ENCODE measurements at regions not wholly inside any gene's neighbourhood (a gene's known extent, or its start where the extent isn't known, plus 50 kb on each side); places are given as distances from the start of the nearest gene placed in this dataset.

GRCh38 chr15:26013981-26014380, 150.9 kb upstream of the ATP10A start:
- TF ChIP-seq FOXP2 (optimal IDR thresholded peaks at IDR 0.05; ENCODE audit: borderline replicate concordance, extremely low read depth, extremely low read length, insufficient read depth) (no peak), TAF1 (IDR thresholded peaks at IDR 0.05; ENCODE audit: borderline replicate concordance, insufficient read depth, low read length) (no peak), SIN3A (IDR thresholded peaks at IDR 0.05; ENCODE audit: borderline replicate concordance, insufficient read depth, low read length) (no peak)
- TF ChIP-seq, protein P1, sequence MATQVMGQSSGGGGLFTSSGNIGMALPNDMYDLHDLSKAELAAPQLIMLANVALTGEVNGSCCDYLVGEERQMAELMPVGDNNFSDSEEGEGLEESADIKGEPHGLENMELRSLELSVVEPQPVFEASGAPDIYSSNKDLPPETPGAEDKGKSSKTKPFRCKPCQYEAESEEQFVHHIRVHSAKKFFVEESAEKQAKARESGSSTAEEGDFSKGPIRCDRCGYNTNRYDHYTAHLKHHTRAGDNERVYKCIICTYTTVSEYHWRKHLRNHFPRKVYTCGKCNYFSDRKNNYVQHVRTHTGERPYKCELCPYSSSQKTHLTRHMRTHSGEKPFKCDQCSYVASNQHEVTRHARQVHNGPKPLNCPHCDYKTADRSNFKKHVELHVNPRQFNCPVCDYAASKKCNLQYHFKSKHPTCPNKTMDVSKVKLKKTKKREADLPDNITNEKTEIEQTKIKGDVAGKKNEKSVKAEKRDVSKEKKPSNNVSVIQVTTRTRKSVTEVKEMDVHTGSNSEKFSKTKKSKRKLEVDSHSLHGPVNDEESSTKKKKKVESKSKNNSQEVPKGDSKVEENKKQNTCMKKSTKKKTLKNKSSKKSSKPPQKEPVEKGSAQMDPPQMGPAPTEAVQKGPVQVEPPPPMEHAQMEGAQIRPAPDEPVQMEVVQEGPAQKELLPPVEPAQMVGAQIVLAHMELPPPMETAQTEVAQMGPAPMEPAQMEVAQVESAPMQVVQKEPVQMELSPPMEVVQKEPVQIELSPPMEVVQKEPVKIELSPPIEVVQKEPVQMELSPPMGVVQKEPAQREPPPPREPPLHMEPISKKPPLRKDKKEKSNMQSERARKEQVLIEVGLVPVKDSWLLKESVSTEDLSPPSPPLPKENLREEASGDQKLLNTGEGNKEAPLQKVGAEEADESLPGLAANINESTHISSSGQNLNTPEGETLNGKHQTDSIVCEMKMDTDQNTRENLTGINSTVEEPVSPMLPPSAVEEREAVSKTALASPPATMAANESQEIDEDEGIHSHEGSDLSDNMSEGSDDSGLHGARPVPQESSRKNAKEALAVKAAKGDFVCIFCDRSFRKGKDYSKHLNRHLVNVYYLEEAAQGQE (IDR thresholded peaks at IDR 0.05; ENCODE audit: insufficient read depth in 1 of 2, low read depth in 2 of 2, low read length in 2 of 2): no peak

GRCh38 chr15:26011916-26012315, 148.8 kb upstream of the ATP10A start:
- TF ChIP-seq SIN3A (IDR thresholded peaks at IDR 0.05; ENCODE audit: borderline replicate concordance, insufficient read depth, low read length) (no peak), POLR2AphosphoS5 (IDR thresholded peaks at IDR 0.05; ENCODE audit: low read depth, low read length) (no peak), TAF1 (IDR thresholded peaks at IDR 0.05; ENCODE audit: borderline replicate concordance, insufficient read depth, low read length) (no peak), FOXP2 (optimal IDR thresholded peaks at IDR 0.05; ENCODE audit: borderline replicate concordance, extremely low read depth, extremely low read length, insufficient read depth) (no peak)
- TF ChIP-seq, protein P1 (IDR thresholded peaks at IDR 0.05; ENCODE audit: insufficient read depth in 1 of 2, low read depth in 2 of 2, low read length in 2 of 2): no peak

GRCh38 chr15:26007151-26007550, 144.0 kb upstream of the ATP10A start:
- TF ChIP-seq POLR2AphosphoS5 (IDR thresholded peaks at IDR 0.05; ENCODE audit: low read depth, low read length) (no peak), FOXP2 (optimal IDR thresholded peaks at IDR 0.05; ENCODE audit: borderline replicate concordance, extremely low read depth, extremely low read length, insufficient read depth) (no peak), TAF1 (IDR thresholded peaks at IDR 0.05; ENCODE audit: borderline replicate concordance, insufficient read depth, low read length) (no peak), SIN3A (IDR thresholded peaks at IDR 0.05; ENCODE audit: borderline replicate concordance, insufficient read depth, low read length) (no peak)
- TF ChIP-seq, protein P1 (IDR thresholded peaks at IDR 0.05; ENCODE audit: insufficient read depth in 1 of 2, low read depth in 2 of 2, low read length in 2 of 2): no peak

DNA sequence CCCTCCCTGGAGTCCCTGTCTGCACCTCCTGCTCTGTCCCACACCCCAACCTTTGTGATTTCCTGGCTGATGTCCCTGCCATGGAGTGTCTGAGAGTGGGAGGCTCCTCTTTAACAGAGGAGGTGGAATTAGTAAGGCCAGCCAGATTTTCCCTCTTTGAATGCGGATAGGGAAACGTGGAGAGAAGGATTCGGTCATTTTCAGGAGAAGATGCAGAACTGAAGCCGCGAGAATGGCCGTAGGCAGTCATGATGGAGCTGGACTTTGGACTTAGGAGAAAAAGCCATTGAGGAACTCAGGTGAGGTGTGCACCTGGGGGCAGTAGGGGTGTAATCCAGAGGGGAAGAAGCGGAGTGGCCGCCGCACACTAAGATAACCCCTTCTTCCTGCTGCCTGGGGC, 138.1 kb upstream of the ATP10A start:
- TF ChIP-seq FOXP2 (optimal IDR thresholded peaks at IDR 0.05; ENCODE audit: borderline replicate concordance, extremely low read depth, extremely low read length, insufficient read depth) (no peak), POLR2AphosphoS5 (IDR thresholded peaks at IDR 0.05; ENCODE audit: low read depth, low read length) (no peak), SIN3A (IDR thresholded peaks at IDR 0.05; ENCODE audit: borderline replicate concordance, insufficient read depth, low read length) (no peak), TAF1 (IDR thresholded peaks at IDR 0.05; ENCODE audit: borderline replicate concordance, insufficient read depth, low read length) (no peak)

GRCh38 chr15:25993506-25993905, 130.4 kb upstream of the ATP10A start:
- no peak for TF ChIP-seq TAF1 (IDR thresholded peaks at IDR 0.05; ENCODE audit: borderline replicate concordance, insufficient read depth, low read length)
- TF ChIP-seq, protein P1 (IDR thresholded peaks at IDR 0.05; ENCODE audit: insufficient read depth in 1 of 2, low read depth in 2 of 2, low read length in 2 of 2): no peak
- TF ChIP-seq FOXP2 (optimal IDR thresholded peaks at IDR 0.05; ENCODE audit: borderline replicate concordance, extremely low read depth, extremely low read length, insufficient read depth): no peak
- TF ChIP-seq SIN3A (IDR thresholded peaks at IDR 0.05; ENCODE audit: borderline replicate concordance, insufficient read depth, low read length): no peak
- TF ChIP-seq POLR2AphosphoS5 (IDR thresholded peaks at IDR 0.05; ENCODE audit: low read depth, low read length): no peak
